ENCODE measurements at regions not wholly inside any gene's neighbourhood (a gene's known extent, or its start where the extent isn't known, plus 50 kb on each side); places are given as distances from the start of the nearest gene placed in this dataset.

GRCh38 chr2:193943406-193943960, 1713.5 kb upstream of the SLC39A10 start:
- Mint-ChIP-seq H3K4me1 (ENCODE audit: low read depth) (no peaks in the 10 kb centered on the region), H3K27me3 (no peaks in the 10 kb centered on the region), H3K36me3 (no peaks in the 10 kb centered on the region), H3K27ac (no peak overlapping the region), H3K9me3 (no peaks in the 10 kb centered on the region), H3K4me3 (no peak overlapping the region)
- intact Hi-C loops (cut with micrococcal nuclease): no loop called here
- ChIA-PET CTCF (no interaction called here), POLR2A (no interaction called here)
- DNase-seq: no peak

GRCh38 chr2:193935114-193935513, 1721.9 kb upstream of the SLC39A10 start:
- no peaks in the 10 kb centered on the region for H3K36me3 Mint-ChIP-seq

GRCh38 chr2:193929131-193929530, 1727.9 kb upstream of the SLC39A10 start:
- CTCF ChIA-PET: no interaction called here
- H3K4me3 Mint-ChIP-seq: no peak overlapping the region

More at GRCh38 chr2:193935114-193935513, 1721.9 kb upstream of the SLC39A10 start:
- H3K4me1 Mint-ChIP-seq (ENCODE audit: low read depth): no peaks in the 10 kb centered on the region
- H3K4me3 Mint-ChIP-seq: no peak overlapping the region
- no peak overlapping the region for H3K27ac Mint-ChIP-seq
- intact Hi-C loops (cut with micrococcal nuclease): no loop called here
- POLR2A ChIA-PET: no interaction called here
- no peaks in the 10 kb centered on the region for H3K27me3 Mint-ChIP-seq
- H3K9me3 Mint-ChIP-seq: no peaks in the 10 kb centered on the region
- CTCF ChIA-PET: no interaction called here
- DNase-seq: no peak

GRCh38 chr2:193907561-193907960, 1712.8 kb upstream of the TMEFF2 start:
- intact Hi-C loops (cut with micrococcal nuclease): no loop called here
- Mint-ChIP-seq H3K4me1 (ENCODE audit: low read depth) (no peaks in the 10 kb centered on the region), H3K4me3 (no peak overlapping the region), H3K27ac (no peak overlapping the region), H3K9me3 (no peaks in the 10 kb centered on the region), H3K36me3 (no peaks in the 10 kb centered on the region), H3K27me3 (no peaks in the 10 kb centered on the region)
- POLR2A ChIA-PET: no interaction called here
- CTCF ChIA-PET: no interaction called here
- DNase-seq: no peak

More at GRCh38 chr2:193929131-193929530, 1727.9 kb upstream of the SLC39A10 start:
- Mint-ChIP-seq H3K27me3 (no peaks in the 10 kb centered on the region), H3K4me1 (ENCODE audit: low read depth) (no peaks in the 10 kb centered on the region), H3K36me3 (no peaks in the 10 kb centered on the region), H3K27ac (no peak overlapping the region), H3K9me3 (no peaks in the 10 kb centered on the region)
- intact Hi-C loops (cut with micrococcal nuclease): no loop called here
- no peak for DNase-seq
- POLR2A ChIA-PET: no interaction called here

- intact Hi-C loops (cut with micrococcal nuclease): no loop called here
These were observed 1705.6 kb upstream of the TMEFF2 start for GRCh38 chr2:193900292-193900691.

GRCh38 chr2:193895226-193895625, 1700.5 kb upstream of the TMEFF2 start:
- intact Hi-C loops (cut with micrococcal nuclease): no loop called here
- no peaks in the 10 kb centered on the region for H3K4me1 Mint-ChIP-seq (ENCODE audit: low read depth)
- no peaks in the 10 kb centered on the region for H3K27me3 Mint-ChIP-seq
- DNase-seq: no peak
- H3K4me3 Mint-ChIP-seq: no peak overlapping the region
- H3K27ac Mint-ChIP-seq: no peak overlapping the region
- peaks cover 1% of the 10 kb centered on the region for H3K9me3 Mint-ChIP-seq
- ChIA-PET POLR2A (no interaction called here), CTCF (no interaction called here)
- H3K36me3 Mint-ChIP-seq: no peaks in the 10 kb centered on the region

More at GRCh38 chr2:193900292-193900691, 1705.6 kb upstream of the TMEFF2 start:
- CTCF ChIA-PET: no interaction called here
- H3K27ac Mint-ChIP-seq: no peak overlapping the region
- H3K4me3 Mint-ChIP-seq: no peak overlapping the region
- POLR2A ChIA-PET: no interaction called here
- no peaks in the 10 kb centered on the region for H3K9me3 Mint-ChIP-seq
- DNase-seq: no peak
- no peaks in the 10 kb centered on the region for H3K36me3 Mint-ChIP-seq
- H3K27me3 Mint-ChIP-seq: no peaks in the 10 kb centered on the region
- no peaks in the 10 kb centered on the region for H3K4me1 Mint-ChIP-seq (ENCODE audit: low read depth)

GRCh38 chr2:193894081-193894480, 1699.3 kb upstream of the TMEFF2 start:
- CTCF ChIA-PET: no interaction called here
- Mint-ChIP-seq H3K27me3 (no peaks in the 10 kb centered on the region), H3K9me3 (peaks cover 2% of the 10 kb centered on the region), H3K4me3 (no peak overlapping the region), H3K4me1 (ENCODE audit: low read depth) (no peaks in the 10 kb centered on the region), H3K36me3 (no peaks in the 10 kb centered on the region), H3K27ac (no peak overlapping the region)
- POLR2A ChIA-PET: no interaction called here
- no peak for DNase-seq
- intact Hi-C loops (cut with micrococcal nuclease): no loop called here

GRCh38 chr2:193891023-193891422, 1696.3 kb upstream of the TMEFF2 start:
- Mint-ChIP-seq H3K27ac (no peak overlapping the region), H3K4me3 (no peak overlapping the region), H3K36me3 (no peaks in the 10 kb centered on the region), H3K27me3 (no peaks in the 10 kb centered on the region), H3K9me3 (peaks cover 2% of the 10 kb centered on the region), H3K4me1 (ENCODE audit: low read depth) (no peaks in the 10 kb centered on the region)
- intact Hi-C loops (cut with micrococcal nuclease): no loop called here
- ChIA-PET POLR2A (no interaction called here), CTCF (no interaction called here)
- no peak for DNase-seq

- Mint-ChIP-seq H3K4me3 (no peak overlapping the region), H3K27ac (no peak overlapping the region), H3K27me3 (no peaks in the 10 kb centered on the region), H3K36me3 (no peaks in the 10 kb centered on the region), H3K4me1 (ENCODE audit: low read depth) (no peaks in the 10 kb centered on the region), H3K9me3 (peaks cover 4% of the 10 kb centered on the region)
- ChIA-PET CTCF (no interaction called here), POLR2A (no interaction called here)
- no peak for DNase-seq
- intact Hi-C loops (cut with micrococcal nuclease): no loop called here
These were observed 1690.7 kb upstream of the TMEFF2 start for GRCh38 chr2:193885419-193885818.

GRCh38 chr2:193883820-193884219, 1689.1 kb upstream of the TMEFF2 start:
- Mint-ChIP-seq H3K4me3 (no peak overlapping the region), H3K27me3 (no peaks in the 10 kb centered on the region), H3K27ac (no peak overlapping the region), H3K9me3 (peaks cover 2% of the 10 kb centered on the region), H3K4me1 (ENCODE audit: low read depth) (no peaks in the 10 kb centered on the region), H3K36me3 (no peaks in the 10 kb centered on the region)
- CTCF ChIA-PET: no interaction called here
- intact Hi-C loops (cut with micrococcal nuclease): no loop called here
- DNase-seq: no peak
- POLR2A ChIA-PET: no interaction called here

- CTCF ChIA-PET: no interaction called here
- Mint-ChIP-seq H3K4me3 (no peak overlapping the region), H3K9me3 (peaks cover 5% of the 10 kb centered on the region), H3K36me3 (no peaks in the 10 kb centered on the region), H3K27me3 (no peaks in the 10 kb centered on the region), H3K27ac (no peak overlapping the region), H3K4me1 (ENCODE audit: low read depth) (no peaks in the 10 kb centered on the region)
- intact Hi-C loops (cut with micrococcal nuclease): no loop called here
- no peak for DNase-seq
- POLR2A ChIA-PET: no interaction called here
These were observed 1682.2 kb upstream of the TMEFF2 start for GRCh38 chr2:193876980-193877379.

GRCh38 chr2:193869564-193869963, 1674.8 kb upstream of the TMEFF2 start:
- Mint-ChIP-seq H3K4me1 (ENCODE audit: low read depth) (no peaks in the 10 kb centered on the region), H3K36me3 (no peaks in the 10 kb centered on the region), H3K4me3 (no peak overlapping the region), H3K27me3 (no peaks in the 10 kb centered on the region), H3K27ac (no peak overlapping the region), H3K9me3 (peaks cover 4% of the 10 kb centered on the region)
- ChIA-PET POLR2A (no interaction called here), CTCF (no interaction called here)
- intact Hi-C loops (cut with micrococcal nuclease): no loop called here
- no peak for DNase-seq

- Mint-ChIP-seq H3K27ac (no peak overlapping the region), H3K27me3 (no peaks in the 10 kb centered on the region), H3K4me3 (no peak overlapping the region), H3K9me3 (peaks cover 4% of the 10 kb centered on the region), H3K4me1 (ENCODE audit: low read depth) (no peaks in the 10 kb centered on the region), H3K36me3 (no peaks in the 10 kb centered on the region)
- ChIA-PET CTCF (no interaction called here), POLR2A (no interaction called here)
- no peak for DNase-seq
- intact Hi-C loops (cut with micrococcal nuclease): no loop called here
These were observed 1674.1 kb upstream of the TMEFF2 start for GRCh38 chr2:193868833-193869232.

- no peak for DNase-seq
- ChIA-PET CTCF (no interaction called here), POLR2A (no interaction called here)
- intact Hi-C loops (cut with micrococcal nuclease): no loop called here
- Mint-ChIP-seq H3K4me1 (ENCODE audit: low read depth) (no peaks in the 10 kb centered on the region), H3K27ac (no peak overlapping the region), H3K36me3 (no peaks in the 10 kb centered on the region), H3K9me3 (peaks cover 4% of the 10 kb centered on the region), H3K27me3 (no peaks in the 10 kb centered on the region), H3K4me3 (no peak overlapping the region)
These were observed 1673.4 kb upstream of the TMEFF2 start for GRCh38 chr2:193868132-193868531.

Measured in activated CD4-positive, alpha-beta memory T cell treated with anti-CD3 and anti-CD28 coated beads for 36 hours (primary cell).